ENCODE measurements at regions not wholly inside any gene's neighbourhood (a gene's known extent, or its start where the extent isn't known, plus 50 kb on each side); places are given as distances from the start of the nearest gene placed in this dataset.

GRCh38 chr13:73683746-73684145, 450.5 kb downstream of the KLF12 start:
- DNase-seq (ENCODE audit: low read depth in 2 of 2, low spot score in 1 of 2), result no peak

- DNase-seq (ENCODE audit: low read depth in 2 of 2, low spot score in 1 of 2), result no peak
These were observed 452.4 kb downstream of the KLF12 start for GRCh38 chr13:73681779-73682178.

- no peak for DNase-seq (ENCODE audit: low read depth in 2 of 2, low spot score in 1 of 2)
These were observed 453.2 kb downstream of the KLF12 start for GRCh38 chr13:73681015-73681414.

GRCh38 chr13:73677048-73677601, 457.1 kb downstream of the KLF12 start:
- no peak for DNase-seq (ENCODE audit: low read depth in 2 of 2, low spot score in 1 of 2)

GRCh38 chr13:73676550-73677047, 457.6 kb downstream of the KLF12 start:
- no peak for DNase-seq (ENCODE audit: low read depth in 2 of 2, low spot score in 1 of 2)

GRCh38 chr13:73675821-73676220, 458.4 kb downstream of the KLF12 start:
- DNase-seq (ENCODE audit: low read depth in 2 of 2, low spot score in 1 of 2), result no peak

- no peak for DNase-seq (ENCODE audit: low read depth in 2 of 2, low spot score in 1 of 2)
These were observed 459.6 kb downstream of the KLF12 start for GRCh38 chr13:73674570-73674969.

- DNase-seq (ENCODE audit: low read depth in 2 of 2, low spot score in 1 of 2), result no peak
These were observed 460.3 kb downstream of the KLF12 start for GRCh38 chr13:73673931-73674330.

GRCh38 chr13:73672492-73672891, 461.7 kb downstream of the KLF12 start:
- no peak for DNase-seq (ENCODE audit: low read depth in 2 of 2, low spot score in 1 of 2)

GRCh38 chr13:73671732-73672131, 462.5 kb downstream of the KLF12 start:
- no peak for DNase-seq (ENCODE audit: low read depth in 2 of 2, low spot score in 1 of 2)

- no peak for DNase-seq (ENCODE audit: low read depth in 2 of 2, low spot score in 1 of 2)
These were observed 463.2 kb downstream of the KLF12 start for GRCh38 chr13:73671011-73671410.

GRCh38 chr13:73667756-73668155, 466.4 kb downstream of the KLF12 start:
- DNase-seq (ENCODE audit: low read depth in 2 of 2, low spot score in 1 of 2), result no peak

GRCh38 chr13:73665261-73665660, 468.9 kb downstream of the KLF12 start:
- DNase-seq (ENCODE audit: low read depth in 2 of 2, low spot score in 1 of 2), result no peak

GRCh38 chr13:73664851-73665250, 469.4 kb downstream of the KLF12 start:
- DNase-seq (ENCODE audit: low read depth in 2 of 2, low spot score in 1 of 2), result no peak

- no peak for DNase-seq (ENCODE audit: low read depth in 2 of 2, low spot score in 1 of 2)
These were observed 471.4 kb downstream of the KLF12 start for GRCh38 chr13:73662833-73663232.

GRCh38 chr13:73661687-73662425, 472.3 kb downstream of the KLF12 start:
- no peak for DNase-seq (ENCODE audit: low read depth in 2 of 2, low spot score in 1 of 2)

GRCh38 chr13:73661066-73661465, 473.1 kb downstream of the KLF12 start:
- DNase-seq (ENCODE audit: low read depth in 2 of 2, low spot score in 1 of 2), result no peak

GRCh38 chr13:73658639-73659038, 475.6 kb downstream of the KLF12 start:
- no peak for DNase-seq (ENCODE audit: low read depth in 2 of 2, low spot score in 1 of 2)

- no peak for DNase-seq (ENCODE audit: low read depth in 2 of 2, low spot score in 1 of 2)
These were observed 476.2 kb downstream of the KLF12 start for GRCh38 chr13:73657821-73658540.

- no peak for DNase-seq (ENCODE audit: low read depth in 2 of 2, low spot score in 1 of 2)
These were observed 477.3 kb downstream of the KLF12 start for GRCh38 chr13:73656863-73657262.

- no peak for DNase-seq (ENCODE audit: low read depth in 2 of 2, low spot score in 1 of 2)
These were observed 480.5 kb downstream of the KLF12 start for GRCh38 chr13:73653688-73654087.

GRCh38 chr13:73647417-73647816, 486.8 kb downstream of the KLF12 start:
- no peak for DNase-seq (ENCODE audit: low read depth in 2 of 2, low spot score in 1 of 2)

Data from stimulated activated CD8-positive, alpha-beta memory T cell treated with anti-CD3 and anti-CD28 coated beads, Interleukin-4, amount 100 ng/mL, for 4 hours (primary cell).